H1 (cell line): ENCODE measurements at regions not wholly inside any gene's neighbourhood (a gene's known extent, or its start where the extent isn't known, plus 50 kb on each side); places are given as distances from the start of the nearest gene placed in this dataset.
"Not testable (repeated sequence)": the region's sequence is repeated elsewhere in the genome, so short reads cannot be mapped to it uniquely, and the experiment has no call there.

Experiments
- CTCF ChIA-PET: fragments of 300-600 bp; sonication (Branson Sonifier 250); formaldehyde crosslinking; loops from one replicate; lab custom pipeline; 2021; ENCODE audit not compliant: partially characterized antibody; lab: Charles Lee
- POLR2A ChIA-PET: fragments of 300-600 bp; sonication (Branson Sonifier 250); formaldehyde crosslinking; loops from one replicate; lab custom pipeline; 2021; ENCODE audit warnings: inconsistent platforms; ENCODE audit not compliant: partially characterized antibody; lab: Charles Lee
- DNase-seq, 2 experiments: peaks; one replicate each; pipeline versions ENCODE4 v3.0.0 to v3.0.0-alpha.2; 2010 to 2022; ENCODE audit warnings: low spot score in 2 of 2, low read depth in 1 of 2, mixed read lengths in 1 of 2
- FAIRE-seq: peaks from 2 replicates; lab custom pipeline; 2011; peaks lifted over from hg19 to GRCh38; lab: Jason Lieb, UNC
- H2AFZ ChIP-seq: 2 replicates; pipeline ENCODE4 v1.8.1; 2012; ENCODE audit warnings: low read length, inconsistent platforms
- H2AK5ac ChIP-seq: 2 replicates; pipeline ENCODE4 v1.6.1; 2013; ENCODE audit warnings: low read depth, low read length
- H2BK120ac ChIP-seq: replicated peaks from 2 replicates; pipeline ENCODE3; 2013; ENCODE audit warnings: low read depth, low read length, inconsistent platforms
- H2BK12ac ChIP-seq: 2 replicates; pipeline ENCODE4 v1.6.1; 2013; ENCODE audit warnings: low read depth, low read length
- H2BK15ac ChIP-seq: 2 replicates; pipeline ENCODE4 v1.6.1; 2013; ENCODE audit warnings: low read length
- H2BK20ac ChIP-seq: 2 replicates; pipeline ENCODE4 v1.6.1; 2013; ENCODE audit warnings: low read length
- H2BK5ac ChIP-seq: 2 replicates; pipeline ENCODE4 v1.6.1; 2013; ENCODE audit warnings: low read depth, low read length
- H3K14ac ChIP-seq: 2 replicates; pipeline ENCODE4 v1.6.1; 2013; ENCODE audit warnings: inconsistent platforms; ENCODE audit not compliant: insufficient read length
- H3K18ac ChIP-seq: 2 replicates; pipeline ENCODE4 v1.6.1; 2013; ENCODE audit warnings: low read length; ENCODE audit errors: extremely low read depth
- H3K23ac ChIP-seq: 2 replicates; pipeline ENCODE4 v1.6.1; 2013; ENCODE audit warnings: inconsistent platforms; ENCODE audit not compliant: insufficient read length
- H3K23me2 ChIP-seq: 2 replicates; pipeline ENCODE4 v1.6.1; 2013; ENCODE audit warnings: low read depth, low read length
- H3K27ac ChIP-seq: 2 replicates; pipeline ENCODE4 v1.6.1; 2011; ENCODE audit warnings: low read depth, low read length, inconsistent platforms
- H3K27me3 ChIP-seq, 4 experiments: replicated peaks in 1 of 4; 1 replicate in 1 of 4; 2 replicates in 3 of 4; pipeline versions ENCODE4 v1.6.1 to v1.8.1; 2011 to 2013; ENCODE audit warnings: low read length in 3 of 4, mild to moderate bottlenecking in 3 of 4, inconsistent platforms in 2 of 4, mixed read lengths in 2 of 4, moderate library complexity in 1 of 4; ENCODE audit not compliant: control insufficient read depth in 3 of 4, insufficient read depth in 3 of 4; ENCODE audit errors: extremely low read depth in 1 of 4
- H3K36me3 ChIP-seq, 4 experiments: 2 replicates each; pipeline versions ENCODE4 v1.6.1 to v1.8.1; 2011 to 2013; ENCODE audit warnings: mild to moderate bottlenecking in 4 of 4, low read length in 3 of 4, moderate library complexity in 2 of 4, control low read depth in 1 of 4, inconsistent platforms in 1 of 4; ENCODE audit not compliant: insufficient read depth in 4 of 4, control insufficient read depth in 2 of 4
- H3K4ac ChIP-seq: replicated peaks from 2 replicates; pipeline ENCODE3; 2013; ENCODE audit warnings: low read length, low read depth, mixed read lengths, inconsistent platforms; ENCODE audit not compliant: insufficient read length
- H3K4me1 ChIP-seq, 4 experiments: replicated peaks in 1 of 4; 1 replicate in 1 of 4; 2 replicates in 3 of 4; pipeline versions ENCODE4 v1.6.1 to v1.8.1; 2011 to 2013; ENCODE audit warnings: low read length in 3 of 4, inconsistent platforms in 2 of 4, mixed read lengths in 1 of 4; ENCODE audit not compliant: insufficient read depth in 4 of 4, control insufficient read depth in 3 of 4
- H3K4me2 ChIP-seq, 2 experiments: 2 replicates each; pipeline versions ENCODE4 v1.6.1 to v1.8.1; 2011 to 2013; ENCODE audit warnings: low read depth in 2 of 2, low read length in 2 of 2, control low read depth in 1 of 2, inconsistent platforms in 1 of 2, mild to moderate bottlenecking in 1 of 2; ENCODE audit not compliant: insufficient read depth in 1 of 2
- H3K4me3 ChIP-seq, 4 experiments: fragments of 200-600, 300-600 bp in 1 of 4; sonication (generic), shearing (Covaris generic), sonication (Bioruptor Twin) in 1 of 4; 2 replicates each; pipeline versions ENCODE4 v1.5.1 to v1.8.1; 2011 to 2016; ENCODE audit warnings: low read length in 4 of 4, low read depth in 3 of 4, control low read depth in 2 of 4, inconsistent platforms in 2 of 4, mild to moderate bottlenecking in 2 of 4, mixed read lengths in 1 of 4, moderate library complexity in 1 of 4; ENCODE audit not compliant: insufficient read depth in 2 of 4; ENCODE audit errors: extremely low read depth in 1 of 4
- H3K56ac ChIP-seq: replicated peaks from 2 replicates; pipeline ENCODE3; 2013; ENCODE audit warnings: low read depth, mild to moderate bottlenecking, mixed read lengths, low read length, inconsistent platforms; ENCODE audit not compliant: insufficient read length
- H3K79me1 ChIP-seq: 2 replicates; pipeline ENCODE4 v1.6.1; 2013; ENCODE audit warnings: low read depth, low read length, control low read depth
- H3K79me2 ChIP-seq, 2 experiments: 2 replicates each; pipeline versions ENCODE4 v1.6.1 to v1.8.1; 2012 to 2013; ENCODE audit warnings: low read length in 2 of 2, mild to moderate bottlenecking in 2 of 2, inconsistent platforms in 1 of 2; ENCODE audit not compliant: insufficient read depth in 2 of 2, control insufficient read depth in 1 of 2
- H3K9ac ChIP-seq, 4 experiments: replicated peaks in 1 of 4; 1 replicate in 1 of 4; 2 replicates in 3 of 4; pipeline versions ENCODE4 v1.6.1 to v1.8.1; 2011 to 2013; ENCODE audit warnings: low read depth in 3 of 4, low read length in 3 of 4, control low read depth in 2 of 4, mild to moderate bottlenecking in 2 of 4, moderate library complexity in 2 of 4, inconsistent platforms in 1 of 4; ENCODE audit errors: extremely low read depth in 1 of 4
- H3K9me3 ChIP-seq, 2 experiments: 2 replicates each; pipeline versions ENCODE4 v1.6.1 to v1.8.1; 2012 to 2013; ENCODE audit warnings: mild to moderate bottlenecking in 2 of 2, moderate library complexity in 2 of 2, control low read depth in 1 of 2, inconsistent platforms in 1 of 2, low read depth in 1 of 2, low read length in 1 of 2, mixed read lengths in 1 of 2; ENCODE audit not compliant: insufficient read depth in 2 of 2
- H4K20me1 ChIP-seq, 2 experiments: replicated peaks in 1 of 2; 2 replicates each; pipeline versions ENCODE3 to v1.8.1; 2011 to 2013; ENCODE audit warnings: inconsistent platforms in 2 of 2, low read length in 2 of 2, mild to moderate bottlenecking in 1 of 2; ENCODE audit not compliant: insufficient read depth in 2 of 2, control insufficient read depth in 1 of 2
- H4K5ac ChIP-seq: 2 replicates; pipeline ENCODE4 v1.6.1; 2013; ENCODE audit warnings: low read length, low read depth, mixed read lengths, inconsistent platforms; ENCODE audit not compliant: insufficient read length
- H4K8ac ChIP-seq: 2 replicates; pipeline ENCODE4 v1.8.0; 2013; ENCODE audit warnings: mild to moderate bottlenecking, moderate library complexity, low read length, inconsistent platforms; ENCODE audit not compliant: insufficient read depth; ENCODE audit errors: extremely low read depth
- H4K91ac ChIP-seq: replicated peaks from 2 replicates; pipeline ENCODE3; 2013; ENCODE audit warnings: low read length, mixed read lengths, inconsistent platforms; ENCODE audit not compliant: insufficient read length
- WGBS, 2 experiments: shearing (Covaris generic) in 1 of 2; methylation state at CpG; one replicate each; pipeline versions ENCODE4 v1.1.6 to v1.1.7; 2013 to 2015; ENCODE audit warnings: low lambda C conversion rate in 2 of 2, mixed read lengths in 2 of 2, inconsistent platforms in 1 of 2, low coverage in 1 of 2, missing lambda C conversion rate in 1 of 2; ENCODE audit not compliant: insufficient replicate concordance in 2 of 2, insufficient coverage in 1 of 2, insufficient read length in 1 of 2; ENCODE audit errors: extremely low coverage in 1 of 2, missing lambda C conversion rate in 1 of 2; 5-methylcytosine and 5-hydroxymethylcytosine counted together

DNA sequence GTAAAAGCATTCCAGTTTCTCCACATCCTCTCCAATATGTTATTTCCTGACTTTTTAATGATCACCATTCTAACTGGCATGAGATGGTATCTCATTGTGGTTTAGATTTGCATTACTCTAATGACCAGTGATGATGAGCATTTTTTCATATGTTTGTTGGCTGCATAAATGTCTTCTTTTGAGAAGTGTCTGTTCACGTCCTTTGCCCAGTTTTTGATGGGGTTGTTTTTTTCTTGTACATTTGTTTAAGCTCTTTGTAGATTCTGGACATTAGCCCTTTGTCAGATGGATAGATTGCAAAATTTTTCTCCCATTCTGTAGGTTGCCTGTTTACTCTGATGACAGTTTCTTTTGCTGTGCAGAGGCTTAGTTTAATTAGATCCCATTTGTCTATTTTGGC is 97.7 kb downstream of the EBLN1 start:
- DNase-seq, FAIRE-seq: not testable (repeated sequence)

DNA sequence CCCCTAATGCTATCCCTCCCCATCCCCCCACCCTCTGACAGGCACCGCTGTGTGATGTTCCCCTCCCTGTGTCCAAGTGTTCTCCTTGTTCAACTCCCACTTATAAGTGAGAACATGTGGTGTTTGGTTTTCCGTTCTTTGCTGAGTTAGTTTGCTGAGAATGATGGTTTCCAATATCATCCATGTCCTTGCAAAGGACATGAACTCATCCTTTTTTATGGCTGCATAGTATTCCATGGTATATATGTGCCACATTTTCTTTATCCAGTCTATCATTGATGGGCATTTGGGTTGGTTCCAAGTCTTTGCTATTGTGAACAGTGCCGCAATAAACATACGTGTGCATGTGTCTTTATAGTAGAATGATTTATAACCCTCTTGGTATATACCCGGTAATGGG is 98.2 kb downstream of the EBLN1 start:
- POLR2A ChIA-PET, H3K79me1 ChIP-seq, H3K27ac ChIP-seq, H2AFZ ChIP-seq, H4K8ac ChIP-seq, H3K79me2 ChIP-seq, H3K9ac ChIP-seq, H3K14ac ChIP-seq, FAIRE-seq, H3K18ac ChIP-seq, H4K5ac ChIP-seq, DNase-seq, H2BK20ac ChIP-seq, H3K4me3 ChIP-seq, H2BK12ac ChIP-seq, H3K27me3 ChIP-seq, H3K9me3 ChIP-seq, H4K20me1 ChIP-seq, H3K4ac ChIP-seq, H3K56ac ChIP-seq, H2BK5ac ChIP-seq, H3K23ac ChIP-seq, CTCF ChIA-PET, H3K4me2 ChIP-seq, H3K4me1 ChIP-seq, H3K36me3 ChIP-seq, H2BK120ac ChIP-seq, H4K91ac ChIP-seq, H2BK15ac ChIP-seq, H3K23me2 ChIP-seq, H2AK5ac ChIP-seq: not testable (repeated sequence)
- 79% methylated on average over 5 of the region's 5 CpGs; no CpG with 5 or more reads in 1 of the 2 experiments for WGBS, 2 experiments

More for the DNA sequence above, 97.7 kb downstream of the EBLN1 start:
- H2BK15ac ChIP-seq, H3K14ac ChIP-seq, H3K23ac ChIP-seq, H3K27ac ChIP-seq, H3K4me1 ChIP-seq, H2BK12ac ChIP-seq, H3K4me2 ChIP-seq, H2AK5ac ChIP-seq, H3K4me3 ChIP-seq, H3K79me2 ChIP-seq, POLR2A ChIA-PET, H3K9me3 ChIP-seq, H3K79me1 ChIP-seq, H3K9ac ChIP-seq, H3K23me2 ChIP-seq, H4K20me1 ChIP-seq, H2BK120ac ChIP-seq, H3K27me3 ChIP-seq, H4K8ac ChIP-seq, H4K5ac ChIP-seq, H3K56ac ChIP-seq, H2BK5ac ChIP-seq, H3K36me3 ChIP-seq, H2AFZ ChIP-seq, H4K91ac ChIP-seq, H3K18ac ChIP-seq, H3K4ac ChIP-seq, H2BK20ac ChIP-seq: not testable (repeated sequence)
- WGBS, 2 experiments, result 95% methylated on average over 1 of the region's 1 CpG; no CpG with 5 or more reads in 1 of the 2 experiments
- CTCF ChIA-PET, result interaction anchor here (1.0 kb wide), 1 partner anchor 17 kb away, joined by 3 read pairs; no protein-coding TSS in a partner anchor
